Kidney (tissue), 13 donors: ENCODE measurements at regions not wholly inside any gene's neighbourhood (a gene's known extent, or its start where the extent isn't known, plus 50 kb on each side); places are given as distances from the start of the nearest gene placed in this dataset.

Experiments used
- DNase-seq, 5 donors: peaks; one replicate each; pipeline ENCODE4 v3.0.0-alpha.2; 2013 to 2020
- FAIRE-seq: peaks from 2 replicates; lab custom pipeline; 2012; peaks lifted over from hg19 to GRCh38; lab: Jason Lieb, UNC
- H3K27ac ChIP-seq, 2 donors: one replicate each; pipeline ENCODE4 v1.7.0; 2013; ENCODE audit warnings: low read depth in 2 of 2, low read length in 2 of 2, inconsistent platforms in 1 of 2
- H3K27me3 ChIP-seq: one replicate; pipeline ENCODE4 v1.7.1; 2013; ENCODE audit warnings: low read length, inconsistent platforms; ENCODE audit not compliant: control insufficient read depth, insufficient read depth
- H3K36me3 ChIP-seq, 3 donors: one replicate each; pipeline versions ENCODE4 v1.7.0 to v1.7.1; 2013; ENCODE audit warnings: low read length in 3 of 3, control low read depth in 1 of 3, inconsistent platforms in 1 of 3; ENCODE audit not compliant: insufficient read depth in 3 of 3, control insufficient read depth in 2 of 3
- H3K4me1 ChIP-seq, 3 donors: one replicate each; pipeline versions ENCODE4 v1.7.0 to v1.7.1; 2013; ENCODE audit warnings: low read length in 3 of 3, inconsistent platforms in 1 of 3, low read depth in 1 of 3; ENCODE audit not compliant: control insufficient read depth in 2 of 3, insufficient read depth in 2 of 3
- H3K4me3 ChIP-seq, 3 donors: one replicate each; pipeline versions ENCODE4 v1.7.0 to v1.8.1; 2013; ENCODE audit warnings: low read length in 3 of 3, control low read depth in 1 of 3, inconsistent platforms in 1 of 3
- H3K9ac ChIP-seq, 3 donors: one replicate each; pipeline versions ENCODE4 v1.7.0 to v1.7.1; 2013; ENCODE audit warnings: low read length in 3 of 3, control low read depth in 1 of 3, inconsistent platforms in 1 of 3
- H3K9me3 ChIP-seq, 3 donors: one replicate each; pipeline versions ENCODE4 v1.7.0 to v1.7.1; 2013; ENCODE audit warnings: low read length in 3 of 3, control low read depth in 1 of 3, inconsistent platforms in 1 of 3; ENCODE audit not compliant: control insufficient read depth in 2 of 3, insufficient read depth in 1 of 3
- intact Hi-C: fragments of 100-400 bp; cut with DNase I; formaldehyde crosslinking; loops from one replicate; pipeline ENCODE4 v1.11.1; 2022
- TF ChIP-seq, protein P1 (sequence below): IDR thresholded peaks from 3 replicates; pipeline ENCODE4 v1.5.1; 2012; ENCODE audit warnings: mild to moderate bottlenecking, moderate library complexity, borderline replicate concordance; ENCODE audit not compliant: insufficient read depth; ENCODE audit errors: extremely low read depth
- donor health status: control.
- donor health status: control.
- donor health status: control.
- donor health status: control.
- donor health status: control.
- donor health status: DM: yes; HTN: yes; CAD: no.
- donor health status: Normal renal cell carcinoma (clear cell type).

- DNase-seq, result no peak
- Histone ChIP-seq H3K4me3 (no peak overlapping the region), H3K9me3 (no peaks in the 10 kb centered on the region), H3K36me3 (no peaks in the 10 kb centered on the region), H3K27ac (no peak overlapping the region), H3K27me3 (no peaks in the 10 kb centered on the region), H3K4me1 (no peaks in the 10 kb centered on the region), H3K9ac (no peak overlapping the region)
- TF ChIP-seq, protein P1, sequence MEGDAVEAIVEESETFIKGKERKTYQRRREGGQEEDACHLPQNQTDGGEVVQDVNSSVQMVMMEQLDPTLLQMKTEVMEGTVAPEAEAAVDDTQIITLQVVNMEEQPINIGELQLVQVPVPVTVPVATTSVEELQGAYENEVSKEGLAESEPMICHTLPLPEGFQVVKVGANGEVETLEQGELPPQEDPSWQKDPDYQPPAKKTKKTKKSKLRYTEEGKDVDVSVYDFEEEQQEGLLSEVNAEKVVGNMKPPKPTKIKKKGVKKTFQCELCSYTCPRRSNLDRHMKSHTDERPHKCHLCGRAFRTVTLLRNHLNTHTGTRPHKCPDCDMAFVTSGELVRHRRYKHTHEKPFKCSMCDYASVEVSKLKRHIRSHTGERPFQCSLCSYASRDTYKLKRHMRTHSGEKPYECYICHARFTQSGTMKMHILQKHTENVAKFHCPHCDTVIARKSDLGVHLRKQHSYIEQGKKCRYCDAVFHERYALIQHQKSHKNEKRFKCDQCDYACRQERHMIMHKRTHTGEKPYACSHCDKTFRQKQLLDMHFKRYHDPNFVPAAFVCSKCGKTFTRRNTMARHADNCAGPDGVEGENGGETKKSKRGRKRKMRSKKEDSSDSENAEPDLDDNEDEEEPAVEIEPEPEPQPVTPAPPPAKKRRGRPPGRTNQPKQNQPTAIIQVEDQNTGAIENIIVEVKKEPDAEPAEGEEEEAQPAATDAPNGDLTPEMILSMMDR, result no peak
- intact Hi-C loops, result no loop called here
- no peak for FAIRE-seq
Observed at GRCh38 chr18:78196280-78196679, 783.3 kb upstream of the SALL3 start.

DNA sequence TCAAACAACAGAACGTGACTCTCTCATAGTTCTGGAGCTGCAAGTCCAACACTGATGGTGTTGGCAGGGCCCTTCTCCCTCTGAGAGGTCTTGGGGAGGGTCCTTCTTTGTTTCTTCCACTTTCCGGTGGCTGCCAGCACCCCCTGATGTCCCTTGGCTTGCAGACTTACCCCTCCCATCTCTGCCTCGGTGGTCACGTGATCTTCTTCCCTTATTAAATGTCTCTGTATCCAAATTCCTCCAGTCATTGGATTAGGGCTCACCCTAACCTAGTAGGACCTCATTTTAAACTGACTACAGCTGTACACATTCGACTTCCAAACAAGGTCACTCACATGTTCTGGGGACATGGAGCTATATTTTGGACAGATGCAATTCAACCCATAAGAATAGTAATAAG, 780.6 kb upstream of the SALL3 start:
- Histone ChIP-seq H3K4me3 (no peak overlapping the region), H3K9ac (no peak overlapping the region), H3K36me3 (no peaks in the 10 kb centered on the region), H3K27ac (no peak overlapping the region), H3K27me3 (no peaks in the 10 kb centered on the region), H3K9me3 (no peaks in the 10 kb centered on the region), H3K4me1 (no peaks in the 10 kb centered on the region)
- TF ChIP-seq, protein P1, result no peak
- FAIRE-seq (no peak), DNase-seq (no peak)
- intact Hi-C loops, result no loop called here

DNA sequence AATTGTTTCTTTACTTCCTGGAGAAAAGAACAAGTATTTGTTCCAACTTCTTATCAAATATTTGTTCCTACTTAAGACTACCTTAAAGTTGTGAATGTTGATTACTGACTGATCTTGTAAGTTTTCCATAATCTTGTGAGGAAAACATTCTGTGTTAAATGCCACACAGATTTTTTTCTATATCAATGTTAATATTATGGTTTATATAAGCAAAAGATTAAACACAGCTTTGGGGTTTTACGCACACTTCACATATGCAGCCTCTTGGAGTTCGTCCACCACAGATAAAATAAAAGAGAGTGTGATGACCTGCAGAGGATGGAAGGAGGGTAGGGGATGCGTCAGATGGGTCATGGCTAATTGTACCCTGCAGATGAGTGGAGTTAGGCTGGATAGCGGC, 780.0 kb upstream of the SALL3 start:
- intact Hi-C loops, result no loop called here
- DNase-seq, result no peak
- FAIRE-seq, result no peak
- Histone ChIP-seq H3K27me3 (no peaks in the 10 kb centered on the region), H3K9me3 (no peaks in the 10 kb centered on the region), H3K4me3 (no peak overlapping the region), H3K9ac (no peak overlapping the region), H3K4me1 (no peaks in the 10 kb centered on the region), H3K27ac (no peak overlapping the region), H3K36me3 (no peaks in the 10 kb centered on the region)
- TF ChIP-seq, protein P1, result no peak

- no peak overlapping the region for H3K9ac ChIP-seq
- no peaks in the 10 kb centered on the region for H3K9me3 ChIP-seq
- intact Hi-C loops, result no loop called here
- H3K36me3 ChIP-seq, result no peaks in the 10 kb centered on the region
- H3K4me1 ChIP-seq, result no peaks in the 10 kb centered on the region
- no peak overlapping the region for H3K27ac ChIP-seq
- no peak overlapping the region for H3K4me3 ChIP-seq
- FAIRE-seq, result no peak
- TF ChIP-seq, protein P1, result no peak
- no peaks in the 10 kb centered on the region for H3K27me3 ChIP-seq
- DNase-seq, result no peak
Observed at GRCh38 chr18:78207942-78208341, 771.7 kb upstream of the SALL3 start.
